ENCODE measurements at regions not wholly inside any gene's neighbourhood (a gene's known extent, or its start where the extent isn't known, plus 50 kb on each side); places are given as distances from the start of the nearest gene placed in this dataset.

- no peak for DNase-seq
Observed at GRCh38 chr9:75695921-75696320, 194.6 kb upstream of the PCSK5 start.

- no peak for DNase-seq
Observed at GRCh38 chr9:75699017-75699416, 191.5 kb upstream of the PCSK5 start.

GRCh38 chr9:75699625-75700251 lies 190.7 kb upstream of the PCSK5 start:
- DNase-seq = no peak

- no peak for DNase-seq
Observed at GRCh38 chr9:75700252-75700640, 190.2 kb upstream of the PCSK5 start.

- DNase-seq = no peak
Observed at GRCh38 chr9:75707191-75707590, 183.3 kb upstream of the PCSK5 start.

- no peak for DNase-seq
Observed at GRCh38 chr9:75709698-75710097, 180.8 kb upstream of the PCSK5 start.

- no peak for DNase-seq
Observed at GRCh38 chr9:75712700-75713099, 177.8 kb upstream of the PCSK5 start.

GRCh38 chr9:75713335-75713734 lies 177.1 kb upstream of the PCSK5 start:
- no peak for DNase-seq

- DNase-seq = no peak
Observed at GRCh38 chr9:75715360-75715759, 175.1 kb upstream of the PCSK5 start.

- no peak for DNase-seq
Observed at GRCh38 chr9:75718677-75719076, 171.8 kb upstream of the PCSK5 start.

GRCh38 chr9:75728391-75728790 lies 162.1 kb upstream of the PCSK5 start:
- no peak for DNase-seq

GRCh38 chr9:75734802-75735201 lies 155.7 kb upstream of the PCSK5 start:
- no peak for DNase-seq

GRCh38 chr9:75739884-75740611 lies 150.4 kb upstream of the PCSK5 start:
- DNase-seq = no peak

- DNase-seq = no peak
Observed at GRCh38 chr9:75743855-75744254, 146.6 kb upstream of the PCSK5 start.

GRCh38 chr9:75754080-75754479 lies 136.4 kb upstream of the PCSK5 start:
- no peak for DNase-seq

- DNase-seq = no peak
Observed at GRCh38 chr9:75775166-75775565, 115.3 kb upstream of the PCSK5 start.

- DNase-seq = no peak
Observed at GRCh38 chr9:75775966-75776691, 114.3 kb upstream of the PCSK5 start.

GRCh38 chr9:75780185-75780584 lies 110.3 kb upstream of the PCSK5 start:
- DNase-seq = no peak

GRCh38 chr9:75788006-75788634 lies 102.4 kb upstream of the PCSK5 start:
- peak; percentile 4 for DNase-seq

- DNase-seq = no peak
Observed at GRCh38 chr9:75797085-75797580, 93.3 kb upstream of the PCSK5 start.

- no peak for DNase-seq
Observed at GRCh38 chr9:75798505-75798904, 92.0 kb upstream of the PCSK5 start.

- DNase-seq = no peak
Observed at GRCh38 chr9:75803130-75803529, 87.3 kb upstream of the PCSK5 start.

- DNase-seq = no peak
Observed at GRCh38 chr9:75810063-75810462, 80.4 kb upstream of the PCSK5 start.

GRCh38 chr9:75811692-75812091 lies 78.8 kb upstream of the PCSK5 start:
- DNase-seq = no peak

All from activated CD4-positive, alpha-beta T cell treated with anti-CD3 and anti-CD28 coated beads, Interleukin-10, Interleukin-2, amounts not matched to agents 100 ng/mL and 50 ng/mL, durations not matched to agents 16 hours and 8 hours (primary cell).